Esophagus squamous epithelium (tissue), 4 donors: ENCODE measurements at regions not wholly inside any gene's neighbourhood (a gene's known extent, or its start where the extent isn't known, plus 50 kb on each side); places are given as distances from the start of the nearest gene placed in this dataset.

Experiments
- CTCF ChIP-seq, 6 experiments: fragments of 450-650 bp in 4 of 6; fragments of 200-600 bp in 2 of 6; sonication (generic) in 2 of 6; IDR thresholded peaks; one replicate each; pipeline ENCODE4 v1.5.1; 2016 to 2019; ENCODE audit warnings: antibody characterized with exemption in 6 of 6, mild to moderate bottlenecking in 4 of 6, moderate library complexity in 4 of 6
- POLR2A ChIP-seq, 4 donors: fragments of 450-650 bp; IDR thresholded peaks; one replicate each; pipeline ENCODE4 v1.6.1; 2017; ENCODE audit warnings: antibody characterized with exemption in 4 of 4, mild to moderate bottlenecking in 4 of 4, moderate library complexity in 3 of 4

DNA sequence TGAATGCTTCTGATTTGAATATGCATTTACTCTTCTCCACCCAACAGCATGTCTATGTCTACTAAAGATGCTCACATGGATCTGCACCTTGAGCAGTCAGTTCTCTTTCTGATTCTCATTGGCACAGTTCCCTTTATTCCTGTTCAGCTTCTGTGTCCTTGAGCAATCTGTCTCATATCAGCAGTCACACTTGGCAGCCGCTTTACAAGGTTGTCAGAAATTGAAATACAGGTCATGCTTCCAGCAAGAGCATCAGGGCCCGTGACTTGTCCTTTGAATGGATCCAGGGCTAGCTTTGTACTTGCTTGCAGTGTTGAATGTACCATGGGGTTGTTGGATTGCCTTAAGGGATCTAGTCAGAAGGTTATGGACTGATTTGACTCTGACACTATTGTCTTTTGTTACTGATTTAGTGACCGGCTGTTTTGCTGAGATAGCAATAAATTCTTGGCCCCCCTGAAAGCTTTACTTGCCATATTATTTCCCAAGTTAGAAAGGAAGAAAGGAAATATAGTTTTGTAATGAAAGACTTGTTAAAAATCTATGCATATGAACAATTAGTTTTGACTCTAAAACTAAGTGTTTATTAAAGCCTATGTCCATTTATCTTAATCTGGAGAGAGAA lies 273.4 kb upstream of the ISL1 start:
- no peak for TF ChIP-seq CTCF (IDR thresholded peaks at IDR 0.05)
- no peak for TF ChIP-seq POLR2A (IDR thresholded peaks at IDR 0.05)
